ENCODE measurements at regions not wholly inside any gene's neighbourhood (a gene's known extent, or its start where the extent isn't known, plus 50 kb on each side); places are given as distances from the start of the nearest gene placed in this dataset.

DNA sequence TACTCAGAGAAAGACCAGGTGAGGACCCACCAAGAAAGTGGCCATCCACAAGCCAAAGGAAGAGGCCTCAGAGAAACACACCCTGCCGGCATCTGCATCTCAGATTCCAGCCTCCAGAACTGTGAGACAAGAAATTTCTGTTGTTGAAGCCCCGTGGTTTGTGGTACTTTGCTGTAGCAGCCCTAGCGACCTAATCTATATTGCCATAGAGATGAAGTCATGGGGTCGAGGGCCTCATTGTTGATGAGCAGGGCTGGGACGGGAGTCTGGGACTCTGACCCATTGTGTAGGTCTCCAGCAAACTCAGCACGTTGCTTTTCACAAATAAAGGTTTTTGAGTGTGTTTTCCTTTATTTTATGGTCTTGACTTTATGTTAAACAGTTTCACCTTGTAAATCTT lies 174.9 kb downstream of the TNFSF13B start:
- TF ChIP-seq, protein P1, sequence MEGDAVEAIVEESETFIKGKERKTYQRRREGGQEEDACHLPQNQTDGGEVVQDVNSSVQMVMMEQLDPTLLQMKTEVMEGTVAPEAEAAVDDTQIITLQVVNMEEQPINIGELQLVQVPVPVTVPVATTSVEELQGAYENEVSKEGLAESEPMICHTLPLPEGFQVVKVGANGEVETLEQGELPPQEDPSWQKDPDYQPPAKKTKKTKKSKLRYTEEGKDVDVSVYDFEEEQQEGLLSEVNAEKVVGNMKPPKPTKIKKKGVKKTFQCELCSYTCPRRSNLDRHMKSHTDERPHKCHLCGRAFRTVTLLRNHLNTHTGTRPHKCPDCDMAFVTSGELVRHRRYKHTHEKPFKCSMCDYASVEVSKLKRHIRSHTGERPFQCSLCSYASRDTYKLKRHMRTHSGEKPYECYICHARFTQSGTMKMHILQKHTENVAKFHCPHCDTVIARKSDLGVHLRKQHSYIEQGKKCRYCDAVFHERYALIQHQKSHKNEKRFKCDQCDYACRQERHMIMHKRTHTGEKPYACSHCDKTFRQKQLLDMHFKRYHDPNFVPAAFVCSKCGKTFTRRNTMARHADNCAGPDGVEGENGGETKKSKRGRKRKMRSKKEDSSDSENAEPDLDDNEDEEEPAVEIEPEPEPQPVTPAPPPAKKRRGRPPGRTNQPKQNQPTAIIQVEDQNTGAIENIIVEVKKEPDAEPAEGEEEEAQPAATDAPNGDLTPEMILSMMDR (IDR thresholded peaks at IDR 0.05), result no peak
- TF ChIP-seq POLR2A (IDR thresholded peaks at IDR 0.05), result no peak

Measured in testis (tissue), 2 donors.